ENCODE measurements at regions not wholly inside any gene's neighbourhood (a gene's known extent, or its start where the extent isn't known, plus 50 kb on each side); places are given as distances from the start of the nearest gene placed in this dataset.

DNA sequence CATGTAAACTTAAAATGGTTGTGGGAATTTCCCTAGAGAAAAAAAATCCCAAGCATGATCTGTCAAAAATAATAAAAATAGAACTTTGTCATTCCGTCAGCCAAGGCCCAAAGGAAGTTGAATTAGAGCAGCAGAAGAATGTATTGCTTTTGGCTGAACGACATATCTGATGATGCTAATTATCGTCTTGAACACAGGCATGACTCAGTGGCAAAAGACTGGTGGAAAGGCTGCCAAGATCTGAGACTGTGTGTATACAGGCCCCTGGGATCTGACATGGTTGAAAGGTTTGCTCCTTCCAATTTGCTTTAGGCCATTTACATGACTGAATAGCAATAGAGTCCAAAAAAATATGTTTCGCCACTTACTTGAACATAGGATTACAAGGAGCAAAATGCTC, 1057.1 kb upstream of the CRIM1 start:
- DNase-seq = no peak
- H3K27ac Mint-ChIP-seq = no peak overlapping the region
- Histone ChIP-seq H3K27ac (ENCODE audit: low read depth, low read length) (no peak overlapping the region), H3K9me3 (ENCODE audit: control insufficient read depth in 1 of 2, low read length in 2 of 2) (no peaks in the 10 kb centered on the region), H3K36me3 (ENCODE audit: insufficient read depth, low read length) (no peaks in the 10 kb centered on the region), H3K27me3 (ENCODE audit: insufficient read depth, low read length) (no peaks in the 10 kb centered on the region), H3K4me1 (ENCODE audit: insufficient read depth, low read length) (no peaks in the 10 kb centered on the region), H3K4me3 (ENCODE audit: low read length in 2 of 2) (no peak overlapping the region)
- ChIA-PET POLR2A (ENCODE audit: partially characterized antibody) (no interaction called here), CTCF (ENCODE audit: partially characterized antibody) (no interaction called here)
- no peaks in the 10 kb centered on the region for H3K4me1 Mint-ChIP-seq
- no peaks in the 10 kb centered on the region for H3K36me3 Mint-ChIP-seq
- peaks cover 0 to 6% (median 4%) of the 10 kb centered on the region in 8 donors for H3K9me3 Mint-ChIP-seq
- H3K27me3 Mint-ChIP-seq = no peaks in the 10 kb centered on the region
- intact Hi-C loops (cut with micrococcal nuclease) = no loop called here
- no peak overlapping the region for H3K4me3 Mint-ChIP-seq

DNA sequence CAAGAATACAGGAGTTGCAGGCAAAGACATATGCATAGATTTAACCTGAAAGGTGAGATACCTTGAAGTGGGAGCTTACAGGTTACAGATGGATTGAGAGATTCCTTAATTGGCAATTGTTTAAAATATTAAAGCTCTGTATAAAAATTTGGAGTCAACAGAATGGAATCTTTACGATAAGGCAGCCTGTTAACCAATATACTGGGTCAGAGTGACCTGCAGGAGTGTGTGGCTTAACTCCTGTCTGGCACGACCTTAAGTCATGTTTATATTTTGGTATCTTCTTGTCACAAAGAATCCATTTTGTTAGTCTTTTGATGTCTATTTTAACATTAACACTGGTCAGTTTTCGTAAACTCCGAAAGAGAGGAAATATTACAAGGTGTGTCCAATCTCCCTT, 1058.2 kb upstream of the CRIM1 start:
- H3K9me3 ChIP-seq (ENCODE audit: control insufficient read depth in 1 of 2, low read length in 2 of 2) = no peaks in the 10 kb centered on the region
- H3K9me3 Mint-ChIP-seq = peaks cover 0 to 7% (median 4%) of the 10 kb centered on the region in 8 donors

DNA sequence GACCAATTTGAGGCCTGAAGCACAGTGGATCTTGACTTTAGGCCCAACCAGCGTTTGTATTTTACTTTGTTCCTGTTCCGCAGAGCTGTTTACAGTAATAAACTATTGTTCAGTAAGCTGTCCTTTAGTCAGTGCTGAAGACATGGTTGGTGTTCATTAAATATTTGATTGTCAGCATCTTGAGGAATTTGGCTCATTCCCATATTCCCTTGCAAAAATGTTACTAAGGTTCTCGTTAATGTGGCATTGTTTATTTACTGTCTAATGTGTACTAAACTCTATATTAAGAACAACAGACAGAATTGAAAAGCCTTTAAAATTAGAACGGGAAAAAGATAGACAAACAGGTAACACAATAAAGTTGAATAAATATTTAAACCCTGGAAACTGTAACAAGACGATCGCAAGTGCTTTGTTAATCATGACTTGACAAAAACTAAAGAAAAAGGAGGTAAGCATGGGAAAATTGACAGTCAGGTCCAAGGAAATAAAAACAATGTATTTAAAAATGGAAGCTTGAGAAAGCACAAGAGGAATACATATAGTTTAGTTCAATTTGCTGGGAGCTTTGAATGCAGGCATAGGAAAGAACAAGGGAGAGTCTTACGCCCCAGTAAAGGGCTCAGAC, 1060.8 kb upstream of the CRIM1 start:
- Histone ChIP-seq H3K4me3 (ENCODE audit: low read length in 2 of 2) (no peak overlapping the region), H3K27me3 (ENCODE audit: insufficient read depth, low read length) (no peaks in the 10 kb centered on the region), H3K27ac (ENCODE audit: low read depth, low read length) (no peak overlapping the region), H3K4me1 (ENCODE audit: insufficient read depth, low read length) (no peaks in the 10 kb centered on the region), H3K36me3 (ENCODE audit: insufficient read depth, low read length) (no peaks in the 10 kb centered on the region), H3K9me3 (ENCODE audit: control insufficient read depth in 1 of 2, low read length in 2 of 2) (no peaks in the 10 kb centered on the region)
- Mint-ChIP-seq H3K36me3 (no peaks in the 10 kb centered on the region), H3K4me1 (no peaks in the 10 kb centered on the region), H3K9me3 (peaks cover 0 to 8% (median 4%) of the 10 kb centered on the region in 8 donors), H3K4me3 (no peak overlapping the region), H3K27ac (no peak overlapping the region), H3K27me3 (no peaks in the 10 kb centered on the region)
- CTCF ChIA-PET (ENCODE audit: partially characterized antibody) = no interaction called here
- POLR2A ChIA-PET (ENCODE audit: partially characterized antibody) = no interaction called here
- intact Hi-C loops (cut with micrococcal nuclease) = no loop called here
- DNase-seq = no peak

More for the DNA sequence above, 1058.2 kb upstream of the CRIM1 start:
- Mint-ChIP-seq H3K27ac (no peak overlapping the region), H3K27me3 (no peaks in the 10 kb centered on the region), H3K4me1 (no peaks in the 10 kb centered on the region), H3K36me3 (no peaks in the 10 kb centered on the region), H3K4me3 (no peak overlapping the region)
- ChIA-PET CTCF (ENCODE audit: partially characterized antibody) (no interaction called here), POLR2A (ENCODE audit: partially characterized antibody) (no interaction called here)
- DNase-seq = no peak
- H3K4me1 ChIP-seq (ENCODE audit: insufficient read depth, low read length) = no peaks in the 10 kb centered on the region
- no peaks in the 10 kb centered on the region for H3K27me3 ChIP-seq (ENCODE audit: insufficient read depth, low read length)
- intact Hi-C loops (cut with micrococcal nuclease) = no loop called here
- H3K27ac ChIP-seq (ENCODE audit: low read depth, low read length) = no peak overlapping the region
- H3K36me3 ChIP-seq (ENCODE audit: insufficient read depth, low read length) = no peaks in the 10 kb centered on the region
- no peak overlapping the region for H3K4me3 ChIP-seq (ENCODE audit: low read length in 2 of 2)

- Histone ChIP-seq H3K27me3 (ENCODE audit: insufficient read depth, low read length) (no peaks in the 10 kb centered on the region), H3K36me3 (ENCODE audit: insufficient read depth, low read length) (no peaks in the 10 kb centered on the region), H3K27ac (ENCODE audit: low read depth, low read length) (no peak overlapping the region), H3K9me3 (ENCODE audit: control insufficient read depth in 1 of 2, low read length in 2 of 2) (no peaks in the 10 kb centered on the region), H3K4me1 (ENCODE audit: insufficient read depth, low read length) (no peaks in the 10 kb centered on the region), H3K4me3 (ENCODE audit: low read length in 2 of 2) (no peak overlapping the region)
- no peaks in the 10 kb centered on the region for H3K4me1 Mint-ChIP-seq
- no peak overlapping the region for H3K27ac Mint-ChIP-seq
- no peaks in the 10 kb centered on the region for H3K27me3 Mint-ChIP-seq
- intact Hi-C loops (cut with micrococcal nuclease) = no loop called here
- CTCF ChIA-PET (ENCODE audit: partially characterized antibody) = no interaction called here
- no peak for DNase-seq
- POLR2A ChIA-PET (ENCODE audit: partially characterized antibody) = no interaction called here
- peaks cover 0 to 9% (median 4%) of the 10 kb centered on the region in 8 donors for H3K9me3 Mint-ChIP-seq
- H3K36me3 Mint-ChIP-seq = no peaks in the 10 kb centered on the region
- H3K4me3 Mint-ChIP-seq = no peak overlapping the region
Observed at GRCh38 chr2:35293261-35293660, 1062.3 kb upstream of the CRIM1 start.

DNA sequence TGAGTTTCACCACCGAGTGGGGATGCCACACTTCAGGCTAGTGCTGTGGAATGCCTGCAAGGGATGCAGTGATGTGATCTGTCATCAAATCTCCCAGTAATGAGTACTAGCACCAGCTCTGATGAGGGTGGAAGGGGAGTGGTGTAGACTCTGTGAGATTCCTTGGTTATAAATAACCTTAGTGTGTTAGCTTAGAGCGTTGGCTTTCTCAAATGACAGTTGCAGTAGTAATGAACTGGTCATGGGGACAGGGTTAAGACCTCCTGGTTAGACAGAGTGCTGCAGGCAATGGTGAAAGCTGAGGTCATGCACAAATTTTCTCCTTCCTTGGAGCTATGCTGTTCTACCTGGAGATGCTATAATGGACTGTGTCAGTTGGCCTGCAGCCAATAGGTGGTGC, 1063.4 kb upstream of the CRIM1 start:
- Mint-ChIP-seq H3K27ac (no peak overlapping the region), H3K27me3 (no peaks in the 10 kb centered on the region), H3K4me1 (no peaks in the 10 kb centered on the region), H3K9me3 (peaks cover 0 to 9% (median 4%) of the 10 kb centered on the region in 8 donors), H3K36me3 (no peaks in the 10 kb centered on the region), H3K4me3 (no peak overlapping the region)
- Histone ChIP-seq H3K27ac (ENCODE audit: low read depth, low read length) (no peak overlapping the region), H3K4me1 (ENCODE audit: insufficient read depth, low read length) (no peaks in the 10 kb centered on the region), H3K27me3 (ENCODE audit: insufficient read depth, low read length) (no peaks in the 10 kb centered on the region), H3K36me3 (ENCODE audit: insufficient read depth, low read length) (no peaks in the 10 kb centered on the region), H3K9me3 (ENCODE audit: control insufficient read depth in 1 of 2, low read length in 2 of 2) (no peaks in the 10 kb centered on the region), H3K4me3 (ENCODE audit: low read length in 2 of 2) (no peak overlapping the region)
- POLR2A ChIA-PET (ENCODE audit: partially characterized antibody) = no interaction called here
- CTCF ChIA-PET (ENCODE audit: partially characterized antibody) = no interaction called here
- DNase-seq = no peak
- intact Hi-C loops (cut with micrococcal nuclease) = no loop called here

GRCh38 chr2:35281702-35282101, 1073.9 kb upstream of the CRIM1 start:
- ChIA-PET POLR2A (ENCODE audit: partially characterized antibody) (no interaction called here), CTCF (ENCODE audit: partially characterized antibody) (no interaction called here)
- H3K27me3 Mint-ChIP-seq = no peaks in the 10 kb centered on the region
- no peaks in the 10 kb centered on the region for H3K36me3 Mint-ChIP-seq
- Histone ChIP-seq H3K4me3 (ENCODE audit: low read length in 2 of 2) (no peak overlapping the region), H3K27me3 (ENCODE audit: insufficient read depth, low read length) (no peaks in the 10 kb centered on the region), H3K36me3 (ENCODE audit: insufficient read depth, low read length) (no peaks in the 10 kb centered on the region), H3K9me3 (ENCODE audit: control insufficient read depth in 1 of 2, low read length in 2 of 2) (no peaks in the 10 kb centered on the region), H3K4me1 (ENCODE audit: insufficient read depth, low read length) (no peaks in the 10 kb centered on the region), H3K27ac (ENCODE audit: low read depth, low read length) (no peak overlapping the region)
- H3K4me3 Mint-ChIP-seq = no peak overlapping the region
- H3K9me3 Mint-ChIP-seq = peaks cover 0 to 5% (median 2%) of the 10 kb centered on the region in 8 donors
- H3K27ac Mint-ChIP-seq = no peak overlapping the region
- DNase-seq = no peak
- intact Hi-C loops (cut with micrococcal nuclease) = no loop called here
- H3K4me1 Mint-ChIP-seq = no peaks in the 10 kb centered on the region

- no peak overlapping the region for H3K27ac ChIP-seq (ENCODE audit: low read depth, low read length)
Observed at GRCh38 chr2:35255826-35256225, 1099.8 kb upstream of the CRIM1 start.

GRCh38 chr2:35251156-35251555, 1104.4 kb upstream of the CRIM1 start:
- H3K4me1 Mint-ChIP-seq = no peaks in the 10 kb centered on the region
- Histone ChIP-seq H3K4me3 (ENCODE audit: low read length in 2 of 2) (no peak overlapping the region), H3K36me3 (ENCODE audit: insufficient read depth, low read length) (no peaks in the 10 kb centered on the region), H3K4me1 (ENCODE audit: insufficient read depth, low read length) (no peaks in the 10 kb centered on the region), H3K27ac (ENCODE audit: low read depth, low read length) (no peak overlapping the region), H3K27me3 (ENCODE audit: insufficient read depth, low read length) (no peaks in the 10 kb centered on the region), H3K9me3 (ENCODE audit: control insufficient read depth in 1 of 2, low read length in 2 of 2) (peaks cover 0 to 4% of the 10 kb centered on the region in 2 donors)
- H3K27me3 Mint-ChIP-seq = no peaks in the 10 kb centered on the region
- H3K36me3 Mint-ChIP-seq = no peaks in the 10 kb centered on the region
- no peak for DNase-seq
- intact Hi-C loops (cut with micrococcal nuclease) = no loop called here
- H3K9me3 Mint-ChIP-seq = peaks cover 0 to 12% (median 5%) of the 10 kb centered on the region in 8 donors
- no peak overlapping the region for H3K27ac Mint-ChIP-seq
- H3K4me3 Mint-ChIP-seq = no peak overlapping the region
- ChIA-PET POLR2A (ENCODE audit: partially characterized antibody) (no interaction called here), CTCF (ENCODE audit: partially characterized antibody) (no interaction called here)

More at GRCh38 chr2:35255826-35256225, 1099.8 kb upstream of the CRIM1 start:
- Mint-ChIP-seq H3K36me3 (no peaks in the 10 kb centered on the region), H3K9me3 (peaks cover 0 to 8% (median 1%) of the 10 kb centered on the region in 8 donors), H3K27me3 (no peaks in the 10 kb centered on the region), H3K27ac (no peak overlapping the region), H3K4me3 (no peak overlapping the region), H3K4me1 (no peaks in the 10 kb centered on the region)
- Histone ChIP-seq H3K36me3 (ENCODE audit: insufficient read depth, low read length) (no peaks in the 10 kb centered on the region), H3K4me1 (ENCODE audit: insufficient read depth, low read length) (no peaks in the 10 kb centered on the region), H3K27me3 (ENCODE audit: insufficient read depth, low read length) (no peaks in the 10 kb centered on the region), H3K9me3 (ENCODE audit: control insufficient read depth in 1 of 2, low read length in 2 of 2) (no peaks in the 10 kb centered on the region), H3K4me3 (ENCODE audit: low read length in 2 of 2) (no peak overlapping the region)
- DNase-seq = no peak
- ChIA-PET POLR2A (ENCODE audit: partially characterized antibody) (no interaction called here), CTCF (ENCODE audit: partially characterized antibody) (no interaction called here)
- intact Hi-C loops (cut with micrococcal nuclease) = no loop called here

All from CD4-positive, alpha-beta memory T cell (primary cell).